GM12878 (cell line): ENCODE measurements at regions not wholly inside any gene's neighbourhood (a gene's known extent, or its start where the extent isn't known, plus 50 kb on each side); places are given as distances from the start of the nearest gene placed in this dataset.
A peak's percentile ranks its signal among the peaks of the same experiment; 100 is the strongest.

Source experiments
- ETV6 ChIP-seq, 2 experiments: fragments of 450-650 bp in 1 of 2; IDR thresholded peaks in 1 of 2; conservative IDR thresholded peaks in 1 of 2; 2 replicates each; pipeline ENCODE4 v1.6.1; 2014; ENCODE audit warnings: antibody characterized with exemption in 1 of 2, borderline replicate concordance in 1 of 2, low read depth in 1 of 2, mild to moderate bottlenecking in 1 of 2, moderate library complexity in 1 of 2
- FOS ChIP-seq: IDR thresholded peaks from 3 replicates; pipeline ENCODE4 v1.6.1; 2011; ENCODE audit warnings: borderline replicate concordance; ENCODE audit not compliant: insufficient read length; ENCODE audit errors: extremely low read depth
- MTA2 ChIP-seq: fragments of 450-650 bp; IDR thresholded peaks from 2 replicates; pipeline ENCODE4 v1.6.1; 2016; ENCODE audit warnings: low read depth, mild to moderate bottlenecking, moderate library complexity
- MTA3 ChIP-seq: IDR thresholded peaks from 2 replicates; pipeline ENCODE4 v1.6.1; 2012; ENCODE audit warnings: low read length, inconsistent platforms, borderline replicate concordance
- POLR2A ChIP-seq: IDR thresholded peaks from 2 replicates; pipeline ENCODE4 v1.6.1; 2011; ENCODE audit warnings: low read depth, mild to moderate bottlenecking, low read length
- POLR2AphosphoS5 ChIP-seq: IDR thresholded peaks from 2 replicates; pipeline ENCODE4 v1.6.1; 2011; ENCODE audit warnings: mild to moderate bottlenecking, low read length, inconsistent platforms
- RFX5 ChIP-seq: IDR thresholded peaks from 2 replicates; pipeline ENCODE4 v1.6.1; 2011; ENCODE audit warnings: low read depth, low read length, improper control_type of control experiment
- YY1 ChIP-seq: IDR thresholded peaks from 2 replicates; pipeline ENCODE4 v1.6.1; 2011; ENCODE audit warnings: low read depth, mild to moderate bottlenecking, low read length
- TF ChIP-seq, protein P1 (sequence below): IDR thresholded peaks from 2 replicates; pipeline ENCODE4 v1.6.1; 2011; ENCODE audit warnings: mild to moderate bottlenecking, low read depth, low read length, moderate library complexity; ENCODE audit not compliant: insufficient replicate concordance
- TF ChIP-seq, protein P2 (sequence below): fragments of 450-650 bp; IDR thresholded peaks from 2 replicates; pipeline ENCODE4 v1.6.1; 2017; ENCODE audit warnings: mild to moderate bottlenecking
- TF ChIP-seq, protein P3 (sequence below), 3 experiments: IDR thresholded peaks in 2 of 3; conservative IDR thresholded peaks in 1 of 3; 2 replicates each; pipeline ENCODE4 v1.5.1; 2011; ENCODE audit warnings: low read depth in 3 of 3, low read length in 3 of 3, mild to moderate bottlenecking in 3 of 3, control low read depth in 2 of 3, moderate library complexity in 2 of 3, inconsistent platforms in 1 of 3, mixed read lengths in 1 of 3; ENCODE audit not compliant: control insufficient read depth in 2 of 3, insufficient read depth in 1 of 3; ENCODE audit errors: extremely low read depth in 1 of 3
- TF ChIP-seq, protein P4 (sequence below): IDR thresholded peaks from 2 replicates; pipeline ENCODE4 v1.6.1; 2012; ENCODE audit warnings: low read length, inconsistent platforms
- TF ChIP-seq, protein P5 (sequence below): IDR thresholded peaks from 2 replicates; pipeline ENCODE4 v1.6.1; 2012; ENCODE audit warnings: low read depth, low read length, improper control_type of control experiment

DNA sequence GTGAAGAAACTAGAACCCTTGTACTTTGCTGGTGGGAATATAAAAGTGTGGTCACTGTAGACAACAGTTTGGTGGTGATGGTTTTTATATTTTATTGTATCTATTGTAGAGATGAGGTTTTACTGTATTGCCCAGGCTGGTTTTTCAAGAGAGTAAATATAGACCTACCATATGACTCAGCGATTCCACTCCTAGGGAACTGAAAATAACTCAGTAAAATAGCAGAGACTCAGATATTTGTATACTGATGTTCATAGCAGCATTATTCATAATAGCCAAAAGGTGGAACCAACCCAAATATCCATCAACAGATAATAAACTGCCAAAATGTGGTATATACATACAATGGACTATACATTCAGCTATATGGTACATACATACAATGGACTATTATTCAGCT, 68.8 kb upstream of the IL12A start:
- peak in 1 of 2 experiments; percentile 43; a peak in 1 of 4 replicates for TF ChIP-seq ETV6 (conservative IDR thresholded peaks at IDR 0.05 in 1 of 2, IDR thresholded peaks at IDR 0.05 in 1 of 2; ENCODE audit: borderline replicate concordance in 1 of 2, low read depth in 1 of 2)
- peak; percentile 36; the same call in 1 of the 2 replicates for TF ChIP-seq MTA3
- peak; percentile 68; the same call in 1 of the 2 replicates for TF ChIP-seq MTA2
- TF ChIP-seq, protein P1, sequence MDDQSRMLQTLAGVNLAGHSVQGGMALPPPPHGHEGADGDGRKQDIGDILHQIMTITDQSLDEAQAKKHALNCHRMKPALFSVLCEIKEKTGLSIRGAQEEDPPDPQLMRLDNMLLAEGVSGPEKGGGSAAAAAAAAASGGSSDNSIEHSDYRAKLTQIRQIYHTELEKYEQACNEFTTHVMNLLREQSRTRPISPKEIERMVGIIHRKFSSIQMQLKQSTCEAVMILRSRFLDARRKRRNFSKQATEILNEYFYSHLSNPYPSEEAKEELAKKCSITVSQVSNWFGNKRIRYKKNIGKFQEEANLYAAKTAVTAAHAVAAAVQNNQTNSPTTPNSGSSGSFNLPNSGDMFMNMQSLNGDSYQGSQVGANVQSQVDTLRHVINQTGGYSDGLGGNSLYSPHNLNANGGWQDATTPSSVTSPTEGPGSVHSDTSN = no peak
- TF ChIP-seq, protein P2, sequence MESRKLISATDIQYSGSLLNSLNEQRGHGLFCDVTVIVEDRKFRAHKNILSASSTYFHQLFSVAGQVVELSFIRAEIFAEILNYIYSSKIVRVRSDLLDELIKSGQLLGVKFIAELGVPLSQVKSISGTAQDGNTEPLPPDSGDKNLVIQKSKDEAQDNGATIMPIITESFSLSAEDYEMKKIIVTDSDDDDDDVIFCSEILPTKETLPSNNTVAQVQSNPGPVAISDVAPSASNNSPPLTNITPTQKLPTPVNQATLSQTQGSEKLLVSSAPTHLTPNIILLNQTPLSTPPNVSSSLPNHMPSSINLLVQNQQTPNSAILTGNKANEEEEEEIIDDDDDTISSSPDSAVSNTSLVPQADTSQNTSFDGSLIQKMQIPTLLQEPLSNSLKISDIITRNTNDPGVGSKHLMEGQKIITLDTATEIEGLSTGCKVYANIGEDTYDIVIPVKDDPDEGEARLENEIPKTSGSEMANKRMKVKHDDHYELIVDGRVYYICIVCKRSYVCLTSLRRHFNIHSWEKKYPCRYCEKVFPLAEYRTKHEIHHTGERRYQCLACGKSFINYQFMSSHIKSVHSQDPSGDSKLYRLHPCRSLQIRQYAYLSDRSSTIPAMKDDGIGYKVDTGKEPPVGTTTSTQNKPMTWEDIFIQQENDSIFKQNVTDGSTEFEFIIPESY = no peak
- TF ChIP-seq POLR2A = no peak
- TF ChIP-seq, protein P3, sequence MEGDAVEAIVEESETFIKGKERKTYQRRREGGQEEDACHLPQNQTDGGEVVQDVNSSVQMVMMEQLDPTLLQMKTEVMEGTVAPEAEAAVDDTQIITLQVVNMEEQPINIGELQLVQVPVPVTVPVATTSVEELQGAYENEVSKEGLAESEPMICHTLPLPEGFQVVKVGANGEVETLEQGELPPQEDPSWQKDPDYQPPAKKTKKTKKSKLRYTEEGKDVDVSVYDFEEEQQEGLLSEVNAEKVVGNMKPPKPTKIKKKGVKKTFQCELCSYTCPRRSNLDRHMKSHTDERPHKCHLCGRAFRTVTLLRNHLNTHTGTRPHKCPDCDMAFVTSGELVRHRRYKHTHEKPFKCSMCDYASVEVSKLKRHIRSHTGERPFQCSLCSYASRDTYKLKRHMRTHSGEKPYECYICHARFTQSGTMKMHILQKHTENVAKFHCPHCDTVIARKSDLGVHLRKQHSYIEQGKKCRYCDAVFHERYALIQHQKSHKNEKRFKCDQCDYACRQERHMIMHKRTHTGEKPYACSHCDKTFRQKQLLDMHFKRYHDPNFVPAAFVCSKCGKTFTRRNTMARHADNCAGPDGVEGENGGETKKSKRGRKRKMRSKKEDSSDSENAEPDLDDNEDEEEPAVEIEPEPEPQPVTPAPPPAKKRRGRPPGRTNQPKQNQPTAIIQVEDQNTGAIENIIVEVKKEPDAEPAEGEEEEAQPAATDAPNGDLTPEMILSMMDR (IDR thresholded peaks at IDR 0.05 in 2 of 3, conservative IDR thresholded peaks at IDR 0.05 in 1 of 3; ENCODE audit: control insufficient read depth in 2 of 3, extremely low read depth in 1 of 3, insufficient read depth in 1 of 3, low read depth in 3 of 3, low read length in 3 of 3) = no peak
- TF ChIP-seq YY1 = no peak
- TF ChIP-seq FOS = no peak
- TF ChIP-seq, protein P4, sequence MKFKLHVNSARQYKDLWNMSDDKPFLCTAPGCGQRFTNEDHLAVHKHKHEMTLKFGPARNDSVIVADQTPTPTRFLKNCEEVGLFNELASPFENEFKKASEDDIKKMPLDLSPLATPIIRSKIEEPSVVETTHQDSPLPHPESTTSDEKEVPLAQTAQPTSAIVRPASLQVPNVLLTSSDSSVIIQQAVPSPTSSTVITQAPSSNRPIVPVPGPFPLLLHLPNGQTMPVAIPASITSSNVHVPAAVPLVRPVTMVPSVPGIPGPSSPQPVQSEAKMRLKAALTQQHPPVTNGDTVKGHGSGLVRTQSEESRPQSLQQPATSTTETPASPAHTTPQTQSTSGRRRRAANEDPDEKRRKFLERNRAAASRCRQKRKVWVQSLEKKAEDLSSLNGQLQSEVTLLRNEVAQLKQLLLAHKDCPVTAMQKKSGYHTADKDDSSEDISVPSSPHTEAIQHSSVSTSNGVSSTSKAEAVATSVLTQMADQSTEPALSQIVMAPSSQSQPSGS = peak; percentile 89
- TF ChIP-seq, protein P5, sequence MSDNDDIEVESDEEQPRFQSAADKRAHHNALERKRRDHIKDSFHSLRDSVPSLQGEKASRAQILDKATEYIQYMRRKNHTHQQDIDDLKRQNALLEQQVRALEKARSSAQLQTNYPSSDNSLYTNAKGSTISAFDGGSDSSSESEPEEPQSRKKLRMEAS = no peak
- TF ChIP-seq POLR2AphosphoS5 = no peak
- no peak for TF ChIP-seq RFX5
